SU-DHL-6 (cell line): ENCODE measurements at regions not wholly inside any gene's neighbourhood (a gene's known extent, or its start where the extent isn't known, plus 50 kb on each side); places are given as distances from the start of the nearest gene placed in this dataset.

ENCODE experiments used
- H2AFZ ChIP-seq: fragments of 200-600 bp; sonication (generic); 2 replicates; pipeline ENCODE4 v1.6.1; 2014; ENCODE audit warnings: low read depth, mild to moderate bottlenecking, moderate library complexity, mixed read lengths, antibody characterized with exemption, low read length; ENCODE audit not compliant: severe bottlenecking
- H3F3A ChIP-seq: fragments of 200-600 bp; shearing (Covaris generic); 2 replicates; pipeline ENCODE4 v1.6.0; 2016; ENCODE audit warnings: antibody characterized with exemption, mild to moderate bottlenecking; ENCODE audit not compliant: insufficient read depth
- H3K27ac ChIP-seq: fragments of 200-600 bp; sonication (generic); 2 replicates; pipeline ENCODE4 v1.5.1; 2016; ENCODE audit warnings: low read depth, mild to moderate bottlenecking, low read length, moderate library complexity, mixed read lengths
- H3K27me3 ChIP-seq: fragments of 200-600 bp; sonication (generic), shearing (Covaris generic); 2 replicates; pipeline ENCODE4 v1.6.0; 2014; ENCODE audit warnings: mild to moderate bottlenecking, low read length
- H3K36me3 ChIP-seq: fragments of 200-600 bp; sonication (generic); 2 replicates; pipeline ENCODE4 v1.6.1; 2014; ENCODE audit warnings: mild to moderate bottlenecking, low read length, mixed read lengths
- H3K4me2 ChIP-seq: fragments of 300-600, 200-600 bp; shearing (Covaris generic), sonication (generic); 2 replicates; pipeline ENCODE4 v1.6.0; 2014; ENCODE audit warnings: low read length, low read depth, mild to moderate bottlenecking; ENCODE audit not compliant: poor library complexity, severe bottlenecking
- H3K4me3 ChIP-seq: fragments of 200-600 bp; sonication (generic); 2 replicates; pipeline ENCODE4 v1.5.1; 2014; ENCODE audit warnings: antibody characterized with exemption, low read length, mild to moderate bottlenecking, mixed read lengths; ENCODE audit not compliant: insufficient read depth, poor library complexity, severe bottlenecking
- H3K79me2 ChIP-seq: fragments of 200-600 bp; sonication (generic); 2 replicates; pipeline ENCODE4 v1.6.1; 2014; ENCODE audit warnings: mild to moderate bottlenecking, low read length, moderate library complexity; ENCODE audit not compliant: insufficient read depth
- H3K9ac ChIP-seq: fragments of 200-600 bp; sonication (generic); 2 replicates; pipeline ENCODE4 v1.7.0; 2014; ENCODE audit warnings: mild to moderate bottlenecking, low read length
- H3K9me2 ChIP-seq: fragments of 200-600 bp; sonication (generic); replicated peaks from 2 replicates; pipeline ENCODE4 v1.6.1; 2014; ENCODE audit warnings: low read length; ENCODE audit not compliant: insufficient read depth
- H3K9me3 ChIP-seq: fragments of 200-600 bp; sonication (generic); 2 replicates; pipeline ENCODE4 v1.6.1; 2014; ENCODE audit warnings: low read length, mixed read lengths; ENCODE audit not compliant: insufficient read depth
- H4K20me1 ChIP-seq: fragments of 200-600 bp; sonication (generic); 2 replicates; pipeline ENCODE4 v1.6.1; 2014; ENCODE audit warnings: low read depth, mild to moderate bottlenecking, antibody characterized with exemption, low read length, moderate library complexity, mixed read lengths
- EZH2phosphoT487 ChIP-seq: fragments of 200-600 bp; sonication (generic), shearing (Covaris generic); conservative IDR thresholded peaks from 2 replicates; pipeline ENCODE4 v1.6.1; 2018; ENCODE audit warnings: mild to moderate bottlenecking, antibody characterized with exemption, low read length, moderate library complexity, mixed read lengths
- TF ChIP-seq, protein P1 (sequence below): fragments of 200-600 bp; sonication (generic); IDR thresholded peaks from one replicate; pipeline ENCODE4 v1.5.1; 2017; ENCODE audit warnings: antibody characterized with exemption, mild to moderate bottlenecking, low read length, moderate library complexity; ENCODE audit not compliant: insufficient read depth, poor library complexity, severe bottlenecking

DNA sequence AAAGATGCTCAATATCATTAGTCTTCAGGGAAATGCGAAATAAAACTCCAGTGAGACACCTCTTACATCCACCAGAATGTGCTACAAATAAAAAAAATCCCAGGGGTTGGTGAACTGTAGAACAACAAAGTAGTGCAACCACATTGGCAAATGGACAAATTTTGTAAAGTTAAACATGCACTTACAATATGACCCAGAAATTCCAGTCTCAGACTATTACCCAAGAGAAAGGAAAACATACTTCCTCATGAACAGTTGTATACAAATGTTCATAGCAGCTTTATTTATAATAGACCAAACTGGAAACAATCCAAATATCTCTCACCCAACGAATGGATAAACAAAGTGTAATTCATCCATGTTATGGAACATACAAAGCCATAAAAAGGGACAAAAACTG, 239.5 kb downstream of the ABCC12 start:
- Histone ChIP-seq H3K4me3 (no peak overlapping the region), H3K9me3 (no peaks in the 10 kb centered on the region), H4K20me1 (no peaks in the 10 kb centered on the region), H3K27ac (no peak overlapping the region), H3K9ac (no peak overlapping the region), H3K79me2 (no peaks in the 10 kb centered on the region), H3K9me2 (no peaks in the 10 kb centered on the region), H2AFZ (no peak overlapping the region), H3K4me2 (no peak overlapping the region), H3F3A (no peaks in the 10 kb centered on the region), H3K36me3 (no peaks in the 10 kb centered on the region), H3K27me3 (no peaks in the 10 kb centered on the region)
- no peak for TF ChIP-seq EZH2phosphoT487
- TF ChIP-seq, protein P1, sequence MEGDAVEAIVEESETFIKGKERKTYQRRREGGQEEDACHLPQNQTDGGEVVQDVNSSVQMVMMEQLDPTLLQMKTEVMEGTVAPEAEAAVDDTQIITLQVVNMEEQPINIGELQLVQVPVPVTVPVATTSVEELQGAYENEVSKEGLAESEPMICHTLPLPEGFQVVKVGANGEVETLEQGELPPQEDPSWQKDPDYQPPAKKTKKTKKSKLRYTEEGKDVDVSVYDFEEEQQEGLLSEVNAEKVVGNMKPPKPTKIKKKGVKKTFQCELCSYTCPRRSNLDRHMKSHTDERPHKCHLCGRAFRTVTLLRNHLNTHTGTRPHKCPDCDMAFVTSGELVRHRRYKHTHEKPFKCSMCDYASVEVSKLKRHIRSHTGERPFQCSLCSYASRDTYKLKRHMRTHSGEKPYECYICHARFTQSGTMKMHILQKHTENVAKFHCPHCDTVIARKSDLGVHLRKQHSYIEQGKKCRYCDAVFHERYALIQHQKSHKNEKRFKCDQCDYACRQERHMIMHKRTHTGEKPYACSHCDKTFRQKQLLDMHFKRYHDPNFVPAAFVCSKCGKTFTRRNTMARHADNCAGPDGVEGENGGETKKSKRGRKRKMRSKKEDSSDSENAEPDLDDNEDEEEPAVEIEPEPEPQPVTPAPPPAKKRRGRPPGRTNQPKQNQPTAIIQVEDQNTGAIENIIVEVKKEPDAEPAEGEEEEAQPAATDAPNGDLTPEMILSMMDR, result no peak

DNA sequence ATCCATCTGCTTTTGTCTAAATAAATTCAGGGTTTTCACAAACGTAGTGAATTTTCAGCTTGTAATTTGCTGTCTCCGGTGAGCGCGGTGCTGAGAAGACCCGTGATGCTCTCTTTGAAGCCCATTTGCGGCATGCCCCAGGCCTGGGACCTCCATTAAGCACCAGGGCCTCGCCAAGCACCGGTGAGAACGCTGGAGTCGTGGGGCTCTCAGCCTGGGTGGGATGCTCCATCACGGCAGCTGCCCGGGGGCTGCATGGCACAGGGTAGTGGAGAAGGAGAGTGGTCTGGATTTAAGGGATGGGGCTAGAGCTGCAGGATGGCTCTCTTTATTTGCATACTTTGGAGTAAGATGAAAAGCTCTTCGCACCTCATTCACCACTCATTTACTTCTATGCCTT, 248.7 kb downstream of the ABCC12 start:
- H3K9me3 ChIP-seq, result no peaks in the 10 kb centered on the region
- no peak overlapping the region for H3K9ac ChIP-seq
- no peak overlapping the region for H2AFZ ChIP-seq
- H3K4me3 ChIP-seq, result no peak overlapping the region
- TF ChIP-seq, protein P1, result no peak
- no peak for TF ChIP-seq EZH2phosphoT487
- H3K27me3 ChIP-seq, result peaks cover 3% of the 10 kb centered on the region; the same call in 1 of the 2 replicates
- no peaks in the 10 kb centered on the region for H3K9me2 ChIP-seq
- no peaks in the 10 kb centered on the region for H3K36me3 ChIP-seq
- H3K27ac ChIP-seq, result no peak overlapping the region
- no peak overlapping the region for H3K4me2 ChIP-seq
- no peaks in the 10 kb centered on the region for H4K20me1 ChIP-seq
- no peaks in the 10 kb centered on the region for H3K79me2 ChIP-seq
- H3F3A ChIP-seq, result no peaks in the 10 kb centered on the region

DNA sequence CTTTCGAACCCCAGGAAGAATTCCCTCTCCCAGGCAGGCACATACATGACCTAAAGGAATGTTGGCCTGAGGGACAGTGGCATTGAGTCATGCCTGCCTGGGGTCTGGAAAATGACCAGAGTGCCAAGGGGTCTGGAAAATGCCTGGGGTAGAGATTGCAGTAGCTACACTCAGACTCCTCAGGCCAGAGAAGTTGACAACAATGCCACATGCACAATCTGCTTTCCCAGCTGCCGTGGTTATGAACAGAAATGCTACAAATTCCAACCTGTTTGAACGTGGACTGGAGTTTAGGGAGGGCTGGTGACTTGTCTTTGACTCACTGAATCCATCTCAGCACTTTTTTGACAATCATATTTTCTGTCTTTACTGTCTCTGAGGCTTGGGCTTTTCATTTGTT, 250.0 kb downstream of the ABCC12 start:
- Histone ChIP-seq H3K9me3 (no peaks in the 10 kb centered on the region), H4K20me1 (no peaks in the 10 kb centered on the region)

More for the DNA sequence above, 250.0 kb downstream of the ABCC12 start:
- H3K27ac ChIP-seq, result no peak overlapping the region
- H3K9me2 ChIP-seq, result no peaks in the 10 kb centered on the region
- no peak overlapping the region for H3K4me2 ChIP-seq
- H3K36me3 ChIP-seq, result no peaks in the 10 kb centered on the region
- no peak overlapping the region for H3K9ac ChIP-seq
- no peaks in the 10 kb centered on the region for H3F3A ChIP-seq
- no peak overlapping the region for H2AFZ ChIP-seq
- no peaks in the 10 kb centered on the region for H3K79me2 ChIP-seq
- TF ChIP-seq EZH2phosphoT487, result no peak
- TF ChIP-seq, protein P1, result no peak
- H3K4me3 ChIP-seq, result no peak overlapping the region
- H3K27me3 ChIP-seq, result peaks cover 3% of the 10 kb centered on the region; the same call in 1 of the 2 replicates
